Endothelial cell of umbilical vein (primary cell): ENCODE measurements at regions not wholly inside any gene's neighbourhood (a gene's known extent, or its start where the extent isn't known, plus 50 kb on each side); places are given as distances from the start of the nearest gene placed in this dataset.

Experiments used
- BruUV-seq: library from RNA; stranded (reverse); fragments of 400-500 nt; replicated peaks from 2 replicates; lab custom pipeline; 2021; lab: Mats Ljungman, UMichigan
- CTCF ChIA-PET: fragments of 300-600, 350-600 bp; sonication (Branson Sonifier 250); formaldehyde crosslinking; loops from one replicate; lab custom pipeline; 2021; ENCODE audit warnings: antibody characterized with exemption, inconsistent platforms; lab: Charles Lee
- POLR2A ChIA-PET: fragments of 300-600, 350-600 bp; sonication (Branson Sonifier 250); formaldehyde crosslinking; loops from one replicate; lab custom pipeline; 2021; ENCODE audit warnings: antibody characterized with exemption, inconsistent platforms; lab: Charles Lee
- DNase-seq: peaks from one replicate; pipeline ENCODE4 v3.0.0-alpha.2; 2011; ENCODE audit warnings: low read depth, low spot score
- FAIRE-seq: peaks from 2 replicates; lab custom pipeline; 2011; peaks lifted over from hg19 to GRCh38; lab: Jason Lieb, UNC
- H2AFZ ChIP-seq: 2 replicates; pipeline ENCODE4 v1.6.0; 2012; ENCODE audit warnings: low read depth, low read length, control low read depth, inconsistent platforms
- H3K27ac ChIP-seq: 2 replicates; pipeline ENCODE4 v1.5.1; 2011; ENCODE audit warnings: low read depth, mild to moderate bottlenecking, control low read depth, low read length, moderate library complexity; ENCODE audit not compliant: insufficient read depth
- H3K27me3 ChIP-seq, 2 experiments: 2 replicates each; pipeline versions ENCODE4 v1.6.0 to v1.6.1; 2011; ENCODE audit warnings: low read length in 2 of 2, mixed read lengths in 1 of 2; ENCODE audit not compliant: control insufficient read depth in 2 of 2, insufficient read depth in 2 of 2
- H3K36me3 ChIP-seq, 2 experiments: 2 replicates in 1 of 2; 3 replicates in 1 of 2; pipeline ENCODE4 v1.5.1; 2011; ENCODE audit warnings: low read length in 2 of 2, mild to moderate bottlenecking in 1 of 2, moderate library complexity in 1 of 2; ENCODE audit not compliant: control insufficient read depth in 2 of 2, insufficient read depth in 2 of 2; ENCODE audit errors: extremely low read depth in 1 of 2
- H3K4me1 ChIP-seq: 3 replicates; pipeline ENCODE4 v1.5.1; 2011; ENCODE audit warnings: mild to moderate bottlenecking, low read length; ENCODE audit not compliant: control insufficient read depth, insufficient read depth; ENCODE audit errors: extremely low read depth
- H3K4me2 ChIP-seq: 2 replicates; pipeline ENCODE4 v1.6.1; 2011; ENCODE audit warnings: low read length, control low read depth, mixed read lengths; ENCODE audit not compliant: insufficient read depth
- H3K4me3 ChIP-seq, 3 experiments: fragments of 200-600 bp in 1 of 3; sonication (generic), shearing (Covaris generic) in 1 of 3; replicated peaks in 1 of 3; 2 replicates each; pipeline ENCODE4 v1.5.1; 2011 to 2016; ENCODE audit warnings: control low read depth in 3 of 3, low read length in 3 of 3, mild to moderate bottlenecking in 2 of 3, inconsistent platforms in 1 of 3, low read depth in 1 of 3, moderate library complexity in 1 of 3; ENCODE audit not compliant: insufficient read depth in 1 of 3
- H3K79me2 ChIP-seq: 2 replicates; pipeline ENCODE4 v1.6.0; 2012; ENCODE audit warnings: low read length, inconsistent platforms; ENCODE audit not compliant: control insufficient read depth, insufficient read depth
- H3K9ac ChIP-seq: replicated peaks from 2 replicates; pipeline ENCODE3; 2011; ENCODE audit warnings: low read length, control low read depth; ENCODE audit not compliant: insufficient read depth; ENCODE audit errors: extremely low read depth
- H3K9me1 ChIP-seq: replicated peaks from 3 replicates; pipeline ENCODE4 v1.6.0; 2011; ENCODE audit warnings: mild to moderate bottlenecking, low read length; ENCODE audit not compliant: control insufficient read depth, insufficient read depth; ENCODE audit errors: extremely low read depth
- H3K9me3 ChIP-seq: replicated peaks from 2 replicates; pipeline ENCODE4 v1.5.1; 2012; ENCODE audit warnings: low read length, inconsistent platforms; ENCODE audit not compliant: control insufficient read depth, insufficient read depth
- H4K20me1 ChIP-seq: replicated peaks from 2 replicates; pipeline ENCODE3; 2011; ENCODE audit warnings: mild to moderate bottlenecking, low read length; ENCODE audit not compliant: control insufficient read depth, insufficient read depth; ENCODE audit errors: extremely low read depth
- CTCF ChIP-seq, 2 donors: IDR thresholded peaks; 1 replicate in 1 of 2; 2 replicates in 1 of 2; pipeline ENCODE4 v1.5.1; 2011; ENCODE audit warnings: low read length in 2 of 2, mild to moderate bottlenecking in 2 of 2, moderate library complexity in 2 of 2, control low read depth in 1 of 2, inconsistent platforms in 1 of 2, low read depth in 1 of 2; ENCODE audit not compliant: insufficient read depth in 1 of 2; ENCODE audit errors: extremely low read depth in 1 of 2
- EZH2 ChIP-seq: IDR thresholded peaks from 2 replicates; pipeline ENCODE4 v1.6.1; 2012; ENCODE audit warnings: borderline replicate concordance, low read depth, mild to moderate bottlenecking, moderate library complexity, low read length, inconsistent platforms; ENCODE audit not compliant: severe bottlenecking
- FOS ChIP-seq: IDR thresholded peaks from 2 replicates; pipeline ENCODE4 v1.6.1; 2011; ENCODE audit warnings: mild to moderate bottlenecking, low read length, moderate library complexity, borderline replicate concordance; ENCODE audit not compliant: insufficient read depth
- GATA2 ChIP-seq: IDR thresholded peaks from 2 replicates; pipeline ENCODE4 v1.7.0; 2011; ENCODE audit warnings: low read depth, mild to moderate bottlenecking, moderate library complexity, mixed read lengths, low read length; ENCODE audit not compliant: insufficient read length, insufficient read depth
- JUN ChIP-seq: IDR thresholded peaks from 2 replicates; pipeline ENCODE4 v1.6.1; 2011; ENCODE audit warnings: borderline replicate concordance, low read depth; ENCODE audit not compliant: insufficient read length, insufficient read depth
- MYC ChIP-seq: IDR thresholded peaks from one replicate; pipeline ENCODE4 v1.6.1; 2011; ENCODE audit warnings: mild to moderate bottlenecking, low read depth, low read length
- POLR2A ChIP-seq: IDR thresholded peaks from 2 replicates; pipeline ENCODE4 v1.6.1; 2012; ENCODE audit warnings: low read depth, mild to moderate bottlenecking, control low read depth, low read length
- POLR2AphosphoS5 ChIP-seq: IDR thresholded peaks from 2 replicates; pipeline ENCODE4 v1.6.1; 2012; ENCODE audit warnings: low read depth, mild to moderate bottlenecking, control low read depth, low read length, moderate library complexity; ENCODE audit not compliant: insufficient read depth
- dilution Hi-C: fragments of 300-500 bp; cut with MboI; formaldehyde crosslinking; loops from one replicate; pipeline ENCODE4 v1.15.0; 2019; ENCODE audit warnings: low sequenced_read_pairs; ENCODE audit not compliant: extremely low pct_ligation_motif_present
- intact Hi-C: fragments of 100-400 bp; cut with micrococcal nuclease; formaldehyde crosslinking; loops from one replicate; pipeline ENCODE4 v1.10.0; 2022
- TF ChIP-seq, protein P1 (sequence below): IDR thresholded peaks from 2 replicates; pipeline ENCODE4 v1.6.1; 2011; ENCODE audit not compliant: insufficient read depth, insufficient read length

DNA sequence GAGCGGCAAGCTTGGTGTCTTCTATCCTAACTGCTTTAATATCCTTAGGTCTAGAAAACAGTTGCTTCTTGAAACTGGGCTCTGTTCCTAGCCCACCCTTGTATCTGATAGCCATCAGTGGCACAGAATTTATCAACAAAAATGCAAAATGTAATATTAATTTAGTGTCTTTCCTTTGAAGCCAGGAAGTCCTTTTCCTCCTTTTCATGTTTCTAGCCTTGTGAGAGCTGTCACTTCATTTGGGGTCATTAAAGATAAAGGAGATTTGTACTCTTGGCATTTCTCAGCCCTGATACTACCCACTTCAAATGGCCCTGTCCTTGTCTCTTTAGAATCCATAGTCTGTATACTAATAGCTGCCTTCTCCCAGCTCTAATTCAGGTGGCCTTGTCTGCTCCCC lies 111.0 kb downstream of the GAS1 start:
- no peak overlapping the region for H3K27ac ChIP-seq
- BruUV-seq = no TSS peak
- intact Hi-C loops (no loop called here), dilution Hi-C loops (no loop called here)
- no peaks in the 10 kb centered on the region for H3K27me3 ChIP-seq
- no peaks in the 10 kb centered on the region for H3K9me1 ChIP-seq
- H3K4me2 ChIP-seq = no peak overlapping the region
- ChIA-PET CTCF (no interaction called here), POLR2A (interaction anchor here (0.7 kb wide), 1 partner anchor 9 kb away, joined by 7 read pairs; no protein-coding TSS in a partner anchor)
- H3K36me3 ChIP-seq = no peaks in the 10 kb centered on the region
- no peak overlapping the region for H3K9ac ChIP-seq
- no peak overlapping the region for H2AFZ ChIP-seq
- TF ChIP-seq JUN (no peak), FOS (no peak), EZH2 (no peak), POLR2A (no peak), CTCF (IDR thresholded peaks at IDR 0.05; ENCODE audit: extremely low read depth in 1 of 2, insufficient read depth in 1 of 2, low read depth in 1 of 2, low read length in 2 of 2) (no peak), MYC (no peak), GATA2 (no peak), POLR2AphosphoS5 (no peak)
- TF ChIP-seq, protein P1, sequence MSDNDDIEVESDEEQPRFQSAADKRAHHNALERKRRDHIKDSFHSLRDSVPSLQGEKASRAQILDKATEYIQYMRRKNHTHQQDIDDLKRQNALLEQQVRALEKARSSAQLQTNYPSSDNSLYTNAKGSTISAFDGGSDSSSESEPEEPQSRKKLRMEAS = no peak
- no peak for DNase-seq
- no peaks in the 10 kb centered on the region for H3K4me1 ChIP-seq
- no peaks in the 10 kb centered on the region for H3K79me2 ChIP-seq
- no peak overlapping the region for H3K4me3 ChIP-seq
- FAIRE-seq = no peak
- no peaks in the 10 kb centered on the region for H3K9me3 ChIP-seq
- no peaks in the 10 kb centered on the region for H4K20me1 ChIP-seq
